ENCODE measurements at regions not wholly inside any gene's neighbourhood (a gene's known extent, or its start where the extent isn't known, plus 50 kb on each side); places are given as distances from the start of the nearest gene placed in this dataset.

GRCh38 chr3:170714122-170714521, 128.2 kb upstream of the SLC7A14 start:
- Histone ChIP-seq H3K27me3 (ENCODE audit: control insufficient read depth, insufficient read depth, low read length) (peaks cover 5% of the 10 kb centered on the region), H3K9me3 (ENCODE audit: control insufficient read depth in 2 of 2, low read length in 2 of 2) (peaks cover 0 to 4% of the 10 kb centered on the region in 2 experiments), H3K27ac (ENCODE audit: insufficient read depth, low read length, poor library complexity, severe bottlenecking) (no peak overlapping the region), H3K4me3 (ENCODE audit: low read depth, low read length) (no peak overlapping the region), H3K4me1 (ENCODE audit: control insufficient read depth, insufficient read depth, low read length, poor library complexity, severe bottlenecking) (no peaks in the 10 kb centered on the region), H3K36me3 (ENCODE audit: control insufficient read depth, insufficient read depth, low read length) (no peaks in the 10 kb centered on the region)
- Mint-ChIP-seq H3K27ac (no peak overlapping the region), H3K36me3 (no peaks in the 10 kb centered on the region), H3K4me3 (no peak overlapping the region), H3K9me3 (peaks cover 0 to 19% (median 2%) of the 10 kb centered on the region in 7 donors), H3K27me3 (peaks cover 5% of the 10 kb centered on the region), H3K4me1 (no peaks in the 10 kb centered on the region)
- ATAC-seq (ENCODE audit: low read depth in 2 of 2) (no peak), DNase-seq (no peak)

- Mint-ChIP-seq H3K4me1 (no peaks in the 10 kb centered on the region), H3K9me3 (peaks cover 0 to 17% (median 5%) of the 10 kb centered on the region in 7 donors), H3K4me3 (no peak overlapping the region), H3K27ac (no peak overlapping the region), H3K36me3 (no peaks in the 10 kb centered on the region), H3K27me3 (peaks cover 5% of the 10 kb centered on the region)
- peaks cover 0 to 4% of the 10 kb centered on the region in 2 experiments for H3K9me3 ChIP-seq (ENCODE audit: control insufficient read depth in 2 of 2, low read length in 2 of 2)
- no peaks in the 10 kb centered on the region for H3K4me1 ChIP-seq (ENCODE audit: control insufficient read depth, insufficient read depth, low read length, poor library complexity, severe bottlenecking)
- H3K4me3 ChIP-seq (ENCODE audit: low read depth, low read length): no peak overlapping the region
- peaks cover 5% of the 10 kb centered on the region for H3K27me3 ChIP-seq (ENCODE audit: control insufficient read depth, insufficient read depth, low read length)
- ATAC-seq (ENCODE audit: low read depth in 2 of 2) (no peak), DNase-seq (no peak)
- no peaks in the 10 kb centered on the region for H3K36me3 ChIP-seq (ENCODE audit: control insufficient read depth, insufficient read depth, low read length)
- H3K27ac ChIP-seq (ENCODE audit: insufficient read depth, low read length, poor library complexity, severe bottlenecking): no peak overlapping the region
Observed at GRCh38 chr3:170713653-170714052, 127.8 kb upstream of the SLC7A14 start.

GRCh38 chr3:170712798-170713197, 126.9 kb upstream of the SLC7A14 start:
- Mint-ChIP-seq H3K27ac (no peak overlapping the region), H3K4me3 (no peak overlapping the region), H3K4me1 (no peaks in the 10 kb centered on the region), H3K27me3 (peaks cover 5% of the 10 kb centered on the region), H3K9me3 (peaks cover 0 to 14% (median 5%) of the 10 kb centered on the region in 7 donors), H3K36me3 (no peaks in the 10 kb centered on the region)
- Histone ChIP-seq H3K4me1 (ENCODE audit: control insufficient read depth, insufficient read depth, low read length, poor library complexity, severe bottlenecking) (no peaks in the 10 kb centered on the region), H3K9me3 (ENCODE audit: control insufficient read depth in 2 of 2, low read length in 2 of 2) (no peaks in the 10 kb centered on the region), H3K4me3 (ENCODE audit: low read depth, low read length) (no peak overlapping the region), H3K36me3 (ENCODE audit: control insufficient read depth, insufficient read depth, low read length) (no peaks in the 10 kb centered on the region), H3K27me3 (ENCODE audit: control insufficient read depth, insufficient read depth, low read length) (peaks cover 6% of the 10 kb centered on the region), H3K27ac (ENCODE audit: insufficient read depth, low read length, poor library complexity, severe bottlenecking) (no peak overlapping the region)
- no peak for ATAC-seq (ENCODE audit: low read depth in 2 of 2)
- no peak for DNase-seq

GRCh38 chr3:170712336-170712735, 126.5 kb upstream of the SLC7A14 start:
- Mint-ChIP-seq H3K4me3 (no peak overlapping the region), H3K27me3 (peaks cover 5% of the 10 kb centered on the region), H3K4me1 (no peaks in the 10 kb centered on the region), H3K9me3 (peaks cover 0 to 14% (median 5%) of the 10 kb centered on the region in 7 donors), H3K27ac (no peak overlapping the region), H3K36me3 (no peaks in the 10 kb centered on the region)
- DNase-seq (no peak), ATAC-seq (ENCODE audit: low read depth in 2 of 2) (no peak)
- no peaks in the 10 kb centered on the region for H3K4me1 ChIP-seq (ENCODE audit: control insufficient read depth, insufficient read depth, low read length, poor library complexity, severe bottlenecking)
- no peak overlapping the region for H3K27ac ChIP-seq (ENCODE audit: insufficient read depth, low read length, poor library complexity, severe bottlenecking)
- no peak overlapping the region for H3K4me3 ChIP-seq (ENCODE audit: low read depth, low read length)
- H3K9me3 ChIP-seq (ENCODE audit: control insufficient read depth in 2 of 2, low read length in 2 of 2): no peaks in the 10 kb centered on the region
- no peaks in the 10 kb centered on the region for H3K36me3 ChIP-seq (ENCODE audit: control insufficient read depth, insufficient read depth, low read length)
- peaks cover 9% of the 10 kb centered on the region for H3K27me3 ChIP-seq (ENCODE audit: control insufficient read depth, insufficient read depth, low read length)

- DNase-seq: no peak
- no peak for ATAC-seq (ENCODE audit: low read depth in 2 of 2)
- peaks cover 5% of the 10 kb centered on the region for H3K27me3 Mint-ChIP-seq
- no peak overlapping the region for H3K4me3 ChIP-seq (ENCODE audit: low read depth, low read length)
- no peaks in the 10 kb centered on the region for H3K36me3 ChIP-seq (ENCODE audit: control insufficient read depth, insufficient read depth, low read length)
- peaks cover 9% of the 10 kb centered on the region for H3K27me3 ChIP-seq (ENCODE audit: control insufficient read depth, insufficient read depth, low read length)
- no peaks in the 10 kb centered on the region for H3K9me3 ChIP-seq (ENCODE audit: control insufficient read depth in 2 of 2, low read length in 2 of 2)
- no peaks in the 10 kb centered on the region for H3K4me1 Mint-ChIP-seq
- H3K4me1 ChIP-seq (ENCODE audit: control insufficient read depth, insufficient read depth, low read length, poor library complexity, severe bottlenecking): no peaks in the 10 kb centered on the region
- H3K4me3 Mint-ChIP-seq: no peak overlapping the region
- no peaks in the 10 kb centered on the region for H3K36me3 Mint-ChIP-seq
- H3K27ac Mint-ChIP-seq: no peak overlapping the region
- peaks cover 0 to 14% (median 5%) of the 10 kb centered on the region in 7 donors for H3K9me3 Mint-ChIP-seq
- H3K27ac ChIP-seq (ENCODE audit: insufficient read depth, low read length, poor library complexity, severe bottlenecking): no peak overlapping the region
Observed at GRCh38 chr3:170711786-170712185, 125.9 kb upstream of the SLC7A14 start.

GRCh38 chr3:170709046-170709445, 123.2 kb upstream of the SLC7A14 start:
- no peak overlapping the region for H3K4me3 Mint-ChIP-seq

GRCh38 chr3:170707899-170708298, 122.0 kb upstream of the SLC7A14 start:
- Histone ChIP-seq H3K27ac (ENCODE audit: insufficient read depth, low read length, poor library complexity, severe bottlenecking) (no peak overlapping the region), H3K27me3 (ENCODE audit: control insufficient read depth, insufficient read depth, low read length) (peaks cover 4% of the 10 kb centered on the region), H3K9me3 (ENCODE audit: control insufficient read depth in 2 of 2, low read length in 2 of 2) (no peaks in the 10 kb centered on the region), H3K36me3 (ENCODE audit: control insufficient read depth, insufficient read depth, low read length) (no peaks in the 10 kb centered on the region), H3K4me1 (ENCODE audit: control insufficient read depth, insufficient read depth, low read length, poor library complexity, severe bottlenecking) (no peaks in the 10 kb centered on the region), H3K4me3 (ENCODE audit: low read depth, low read length) (no peak overlapping the region)
- peaks cover 5% of the 10 kb centered on the region for H3K27me3 Mint-ChIP-seq
- no peaks in the 10 kb centered on the region for H3K36me3 Mint-ChIP-seq
- no peaks in the 10 kb centered on the region for H3K4me1 Mint-ChIP-seq
- ATAC-seq (ENCODE audit: low read depth in 2 of 2): no peak
- DNase-seq: no peak
- no peak overlapping the region for H3K4me3 Mint-ChIP-seq
- no peak overlapping the region for H3K27ac Mint-ChIP-seq
- peaks cover 0 to 14% (median 5%) of the 10 kb centered on the region in 7 donors for H3K9me3 Mint-ChIP-seq

More at GRCh38 chr3:170709046-170709445, 123.2 kb upstream of the SLC7A14 start:
- H3K9me3 ChIP-seq (ENCODE audit: control insufficient read depth in 2 of 2, low read length in 2 of 2): no peaks in the 10 kb centered on the region
- H3K4me3 ChIP-seq (ENCODE audit: low read depth, low read length): no peak overlapping the region
- Mint-ChIP-seq H3K4me1 (no peaks in the 10 kb centered on the region), H3K27ac (no peak overlapping the region), H3K27me3 (peaks cover 5% of the 10 kb centered on the region), H3K9me3 (peaks cover 0 to 14% (median 5%) of the 10 kb centered on the region in 7 donors), H3K36me3 (no peaks in the 10 kb centered on the region)
- no peak for DNase-seq
- no peaks in the 10 kb centered on the region for H3K4me1 ChIP-seq (ENCODE audit: control insufficient read depth, insufficient read depth, low read length, poor library complexity, severe bottlenecking)
- no peak overlapping the region for H3K27ac ChIP-seq (ENCODE audit: insufficient read depth, low read length, poor library complexity, severe bottlenecking)
- H3K27me3 ChIP-seq (ENCODE audit: control insufficient read depth, insufficient read depth, low read length): peaks cover 4% of the 10 kb centered on the region
- ATAC-seq (ENCODE audit: low read depth in 2 of 2): no peak
- H3K36me3 ChIP-seq (ENCODE audit: control insufficient read depth, insufficient read depth, low read length): no peaks in the 10 kb centered on the region

- Mint-ChIP-seq H3K36me3 (no peaks in the 10 kb centered on the region), H3K4me1 (no peaks in the 10 kb centered on the region), H3K27ac (no peak overlapping the region), H3K9me3 (peaks cover 0 to 12% (median 4%) of the 10 kb centered on the region in 7 donors), H3K27me3 (no peaks in the 10 kb centered on the region), H3K4me3 (no peak overlapping the region)
- ATAC-seq (ENCODE audit: low read depth in 2 of 2): no peak
- no peak overlapping the region for H3K27ac ChIP-seq (ENCODE audit: insufficient read depth, low read length, poor library complexity, severe bottlenecking)
- no peak overlapping the region for H3K4me3 ChIP-seq (ENCODE audit: low read depth, low read length)
- no peaks in the 10 kb centered on the region for H3K4me1 ChIP-seq (ENCODE audit: control insufficient read depth, insufficient read depth, low read length, poor library complexity, severe bottlenecking)
- DNase-seq: no peak
- peaks cover 4% of the 10 kb centered on the region for H3K27me3 ChIP-seq (ENCODE audit: control insufficient read depth, insufficient read depth, low read length)
- H3K36me3 ChIP-seq (ENCODE audit: control insufficient read depth, insufficient read depth, low read length): no peaks in the 10 kb centered on the region
- H3K9me3 ChIP-seq (ENCODE audit: control insufficient read depth in 2 of 2, low read length in 2 of 2): no peaks in the 10 kb centered on the region
Observed at GRCh38 chr3:170705131-170705530, 119.3 kb upstream of the SLC7A14 start.

Measured in CD4-positive, CD25-positive, alpha-beta regulatory T cell (primary cell).